ENCODE measurements at regions not wholly inside any gene's neighbourhood (a gene's known extent, or its start where the extent isn't known, plus 50 kb on each side); places are given as distances from the start of the nearest gene placed in this dataset.
A peak's percentile ranks its signal among the peaks of the same experiment; 100 is the strongest.

- intact Hi-C loops (cut with DNase I), result no loop called here
- no peak for DNase-seq
- Histone ChIP-seq H3K4me1 (no peaks in the 10 kb centered on the region), H3K9me3 (no peaks in the 10 kb centered on the region), H3K27me3 (no peaks in the 10 kb centered on the region), H3K27ac (no peak overlapping the region), H3K36me3 (no peaks in the 10 kb centered on the region), H3K4me3 (no peak overlapping the region)
- TF ChIP-seq CTCF (IDR thresholded peaks at IDR 0.05), result no peak
- 58 to 68% methylated on average over 3 of the region's 3 CpGs for WGBS, 2 donors
- ATAC-seq, result no peak
- no peak for FAIRE-seq
Measured at GRCh38 chr1:220375715-220376114, 103.5 kb upstream of the RAB3GAP2 start.

GRCh38 chr1:220374449-220374848 lies 102.2 kb upstream of the RAB3GAP2 start:
- H3K4me1 ChIP-seq, result no peaks in the 10 kb centered on the region
- no peaks in the 10 kb centered on the region for H3K36me3 ChIP-seq
- H3K27me3 ChIP-seq, result no peaks in the 10 kb centered on the region
- 80 to 89% methylated on average over 2 of the region's 2 CpGs for WGBS, 2 donors
- DNase-seq, result no peak
- intact Hi-C loops (cut with DNase I), result no loop called here
- no peak for FAIRE-seq
- H3K9me3 ChIP-seq, result no peaks in the 10 kb centered on the region
- no peak overlapping the region for H3K4me3 ChIP-seq
- no peak for TF ChIP-seq CTCF (IDR thresholded peaks at IDR 0.05)
- no peak for ATAC-seq
- H3K27ac ChIP-seq, result no peak overlapping the region

- Histone ChIP-seq H3K9me3 (no peaks in the 10 kb centered on the region), H3K4me3 (no peak overlapping the region), H3K27ac (no peak overlapping the region), H3K27me3 (no peaks in the 10 kb centered on the region), H3K4me1 (no peaks in the 10 kb centered on the region), H3K36me3 (no peaks in the 10 kb centered on the region)
- TF ChIP-seq CTCF (IDR thresholded peaks at IDR 0.05), result no peak
- WGBS, 2 donors, result 61 to 67% methylated on average over 7 of the region's 7 CpGs
- ATAC-seq, result no peak
- intact Hi-C loops (cut with DNase I), result no loop called here
- FAIRE-seq, result no peak
- no peak for DNase-seq
Measured at GRCh38 chr1:220372451-220372850, 100.2 kb upstream of the RAB3GAP2 start.

- peak in 1 of 4 donors; percentile 36 for ATAC-seq
- WGBS, 2 donors, result 62 to 65% methylated on average over 4 of the region's 4 CpGs
- H3K4me1 ChIP-seq, result no peaks in the 10 kb centered on the region
- H3K4me3 ChIP-seq, result no peak overlapping the region
- DNase-seq, result no peak
- FAIRE-seq, result no peak
- H3K27me3 ChIP-seq, result no peaks in the 10 kb centered on the region
- no peaks in the 10 kb centered on the region for H3K9me3 ChIP-seq
- H3K27ac ChIP-seq, result no peak overlapping the region
- intact Hi-C loops (cut with DNase I), result no loop called here
- no peak for TF ChIP-seq CTCF (IDR thresholded peaks at IDR 0.05)
- no peaks in the 10 kb centered on the region for H3K36me3 ChIP-seq
Measured at GRCh38 chr1:220371324-220371723, 99.1 kb upstream of the RAB3GAP2 start.

- H3K4me1 ChIP-seq, result no peaks in the 10 kb centered on the region
- no peak overlapping the region for H3K27ac ChIP-seq
- DNase-seq, result no peak
- no peaks in the 10 kb centered on the region for H3K27me3 ChIP-seq
- ATAC-seq, result peak in 2 of 4 donors; percentile 55 to 77
- no peak for TF ChIP-seq CTCF (IDR thresholded peaks at IDR 0.05)
- no peaks in the 10 kb centered on the region for H3K9me3 ChIP-seq
- no peaks in the 10 kb centered on the region for H3K36me3 ChIP-seq
- WGBS, 2 donors, result 64% methylated on average over 5 of the region's 5 CpGs
- H3K4me3 ChIP-seq, result no peak overlapping the region
- no peak for FAIRE-seq
- intact Hi-C loops (cut with DNase I), result no loop called here
Measured at GRCh38 chr1:220370041-220370700, 97.9 kb upstream of the RAB3GAP2 start.
